Stimulated activated CD8-positive, alpha-beta memory T cell treated with anti-CD3 and anti-CD28 coated beads, Interleukin-15, amount 100 ng/mL, for 48 hours (primary cell): ENCODE measurements at regions not wholly inside any gene's neighbourhood (a gene's known extent, or its start where the extent isn't known, plus 50 kb on each side); places are given as distances from the start of the nearest gene placed in this dataset.

ENCODE experiments used
- DNase-seq, 2 donors: peaks; one replicate each; pipeline ENCODE4 v3.0.0-alpha.2; 2020; ENCODE audit warnings: low read depth in 2 of 2

DNA sequence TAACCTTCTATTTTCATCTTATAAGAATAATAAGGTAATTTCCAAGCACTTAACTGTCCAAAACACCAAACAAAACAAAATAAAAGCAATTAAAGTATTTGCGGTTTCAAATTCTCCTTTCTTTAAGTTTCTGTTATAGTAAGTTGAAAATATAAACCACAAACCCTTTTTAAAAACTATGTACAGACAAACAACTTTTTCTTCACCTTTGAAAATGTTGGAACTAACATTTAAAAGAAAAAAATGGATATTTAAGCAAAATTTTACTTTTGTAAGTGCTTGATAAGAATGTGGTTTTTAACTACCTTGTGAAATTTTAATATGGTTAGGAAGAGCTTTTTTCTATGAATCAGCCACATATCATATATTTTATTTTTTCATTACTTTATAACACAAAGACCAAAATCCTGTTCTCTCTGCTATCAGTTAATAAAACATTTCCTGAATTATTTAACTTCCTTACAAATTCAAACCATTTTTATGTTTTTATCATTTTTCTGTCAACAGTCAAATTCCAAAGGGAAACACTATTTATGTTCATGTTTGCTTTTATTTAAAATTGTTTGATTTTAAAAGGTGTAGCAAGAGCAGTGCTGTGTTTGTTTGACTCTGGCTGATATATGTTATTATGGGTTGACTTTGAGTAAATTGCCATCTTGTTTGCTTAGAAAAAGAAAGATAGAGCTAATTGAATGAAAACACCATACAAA is 554.1 kb upstream of the KLHL1 start:
- DNase-seq = no peak

DNA sequence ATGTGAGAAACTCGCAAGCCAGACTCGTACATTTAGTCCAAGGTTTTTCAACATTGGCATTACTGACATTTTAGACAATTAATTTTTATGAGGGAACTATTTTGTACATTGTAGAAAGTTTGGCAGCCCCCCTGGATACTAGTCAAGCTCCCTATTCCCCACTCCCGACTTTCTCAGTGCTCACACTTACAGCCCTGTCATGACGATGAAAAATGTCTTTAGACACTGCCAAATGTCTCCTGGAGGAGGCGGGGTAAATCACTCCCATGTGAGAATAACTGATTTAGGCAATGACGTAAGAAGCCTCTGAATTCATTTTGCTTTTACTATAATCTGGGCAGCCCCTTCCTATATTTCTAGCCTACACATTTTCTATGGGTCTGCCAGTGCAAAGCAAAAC is 535.8 kb upstream of the KLHL1 start:
- no peak for DNase-seq

DNA sequence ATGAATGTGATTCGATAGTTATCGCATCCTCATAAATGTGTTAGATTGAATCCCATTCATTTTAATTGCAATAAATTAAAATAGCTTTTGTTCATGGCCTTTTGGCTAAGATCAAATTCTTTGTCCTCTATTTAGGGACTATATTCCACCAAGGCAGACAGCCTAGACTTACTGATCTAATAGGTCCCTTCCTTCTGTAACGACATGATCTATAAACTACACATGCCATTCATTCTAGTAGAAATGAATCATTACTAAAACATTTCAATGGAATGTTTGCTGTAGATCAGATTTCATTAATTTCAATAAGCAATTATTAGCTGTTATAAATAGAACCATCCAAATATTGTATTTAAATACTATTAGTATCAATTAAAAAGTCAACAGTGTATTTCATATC is 526.6 kb upstream of the KLHL1 start:
- no peak for DNase-seq

DNA sequence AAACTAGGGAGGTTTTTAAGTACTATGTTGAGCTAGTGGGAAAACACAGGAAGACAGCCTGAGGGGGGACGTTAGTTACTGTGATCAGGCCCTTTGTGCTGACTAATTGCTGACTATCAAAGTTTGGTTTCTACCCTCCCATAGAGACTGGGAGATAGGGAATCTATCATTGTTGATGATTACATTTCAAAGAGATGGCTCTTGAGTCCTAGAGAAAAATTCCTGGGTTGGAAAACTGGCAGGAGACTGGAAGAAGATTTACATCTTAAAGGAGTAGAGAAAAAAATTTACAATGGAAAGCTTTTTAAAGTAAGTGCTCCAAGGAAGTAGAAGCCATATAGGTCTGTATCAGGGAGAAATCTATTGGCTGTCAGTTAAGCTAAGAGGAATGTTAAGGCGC is 522.0 kb upstream of the KLHL1 start:
- DNase-seq = no peak

DNA sequence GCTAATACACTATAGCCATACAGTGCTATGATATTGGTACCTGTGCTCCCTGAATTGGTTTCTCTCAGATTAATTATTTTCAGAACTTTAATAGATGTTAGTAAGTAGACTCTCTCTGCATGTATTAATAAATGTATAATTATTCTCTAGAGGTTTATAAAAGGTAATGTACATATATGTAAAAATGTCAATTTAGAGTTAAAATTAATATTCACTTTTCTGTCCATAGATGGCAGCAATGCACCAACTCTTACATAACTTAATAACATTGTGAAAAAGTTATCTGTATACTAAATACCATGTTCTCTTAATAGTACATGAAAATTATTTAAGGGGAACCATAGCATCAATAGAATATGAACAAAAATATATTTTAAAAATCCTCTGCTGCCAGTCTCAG is 515.0 kb upstream of the KLHL1 start:
- no peak for DNase-seq

DNA sequence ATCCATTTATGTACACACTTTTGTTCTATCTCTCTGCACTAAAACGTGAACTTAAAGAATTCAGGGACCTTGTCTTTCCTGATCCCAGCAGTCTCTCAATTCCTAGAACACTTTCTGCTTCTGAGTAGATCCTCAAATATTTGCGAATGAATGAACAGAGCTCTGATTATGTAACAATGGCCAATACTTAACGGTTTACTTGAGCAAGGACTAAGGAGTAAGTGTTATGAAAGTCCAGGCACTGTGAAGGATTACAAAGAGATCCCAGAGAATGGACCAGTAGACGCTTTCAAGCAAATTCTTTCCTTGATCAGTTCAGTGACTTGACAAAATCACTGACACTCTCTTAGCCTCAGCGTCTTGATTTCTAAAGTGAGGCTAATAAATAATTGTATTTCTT is 514.5 kb upstream of the KLHL1 start:
- no peak for DNase-seq

- DNase-seq = no peak
Measured at GRCh38 chr13:70619936-70620335, 511.7 kb upstream of the KLHL1 start.

DNA sequence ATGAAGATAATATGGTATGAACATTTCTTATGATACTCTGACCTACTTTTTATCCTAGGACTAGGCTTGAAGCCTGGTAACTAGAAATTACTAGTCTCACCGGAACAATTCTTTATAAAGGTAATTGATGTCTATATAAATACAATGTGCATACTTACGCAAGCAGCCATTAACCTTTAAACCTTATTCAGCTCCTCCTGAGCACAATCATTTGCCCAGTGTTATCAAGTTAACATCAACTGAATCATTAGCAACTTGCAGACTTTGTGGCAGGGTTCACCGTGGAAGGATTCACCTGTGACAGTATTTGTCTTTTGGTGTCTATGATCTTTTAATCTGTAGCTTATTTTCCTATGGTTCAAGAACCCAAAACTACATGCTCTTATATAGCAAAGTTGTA is 508.6 kb upstream of the KLHL1 start:
- DNase-seq = no peak

DNA sequence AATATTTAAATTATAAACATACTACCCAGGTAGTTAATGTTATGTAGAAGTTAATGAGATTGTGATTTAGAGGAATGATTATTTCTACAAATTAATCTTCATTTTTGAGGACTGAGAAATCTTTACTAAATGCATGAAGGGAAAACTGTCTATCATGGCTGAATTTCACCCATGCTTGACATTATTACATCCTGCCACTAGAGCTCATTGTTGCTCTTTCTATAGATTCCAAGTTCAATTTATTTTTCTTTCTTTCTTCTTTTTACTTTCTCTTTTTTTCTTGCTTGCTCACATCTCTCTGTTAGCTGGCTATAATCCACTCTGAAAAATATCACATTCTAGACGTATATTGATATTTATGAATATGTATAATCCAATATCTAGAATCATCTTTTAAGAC is 505.0 kb upstream of the KLHL1 start:
- DNase-seq = no peak

DNA sequence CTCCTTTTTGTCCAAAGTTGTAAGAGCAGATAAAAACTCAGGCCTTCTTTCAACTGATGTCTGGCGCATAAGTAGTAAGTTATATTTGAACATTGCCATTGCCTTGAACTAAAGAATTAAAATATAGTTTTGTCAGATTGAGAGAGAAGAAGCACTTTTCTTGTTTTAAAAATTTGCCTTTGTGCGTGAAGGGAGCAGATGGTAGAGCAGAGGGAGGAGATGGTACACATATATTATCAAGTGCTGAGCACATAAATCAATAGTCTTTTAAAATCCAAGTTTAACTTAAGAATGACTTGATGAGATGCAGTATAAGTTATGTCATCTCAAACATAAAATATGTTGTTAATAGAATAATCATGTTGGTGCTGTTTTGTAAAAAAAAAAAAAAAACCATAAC is 504.6 kb upstream of the KLHL1 start:
- DNase-seq = no peak

- DNase-seq = no peak
Measured at GRCh38 chr13:70604448-70604847, 496.2 kb upstream of the KLHL1 start.

DNA sequence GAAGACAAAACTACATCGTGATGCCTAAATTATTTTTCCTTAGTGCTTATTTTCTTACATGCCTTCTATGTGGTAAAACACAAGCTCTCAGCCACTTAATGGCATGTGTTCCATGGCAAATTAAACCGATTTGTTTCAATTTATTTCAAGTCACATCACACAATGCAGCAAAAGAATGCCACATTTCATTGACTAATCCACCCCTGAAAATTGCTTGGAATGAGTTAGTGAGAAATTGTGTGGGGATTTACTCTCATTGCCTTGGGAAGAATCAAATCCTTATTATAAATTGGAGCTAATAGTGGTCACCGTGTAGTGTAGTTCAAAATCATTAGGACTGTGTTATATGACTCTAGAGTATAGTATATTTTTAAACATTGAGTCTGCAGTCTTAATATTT is 485.5 kb upstream of the KLHL1 start:
- no peak for DNase-seq

DNA sequence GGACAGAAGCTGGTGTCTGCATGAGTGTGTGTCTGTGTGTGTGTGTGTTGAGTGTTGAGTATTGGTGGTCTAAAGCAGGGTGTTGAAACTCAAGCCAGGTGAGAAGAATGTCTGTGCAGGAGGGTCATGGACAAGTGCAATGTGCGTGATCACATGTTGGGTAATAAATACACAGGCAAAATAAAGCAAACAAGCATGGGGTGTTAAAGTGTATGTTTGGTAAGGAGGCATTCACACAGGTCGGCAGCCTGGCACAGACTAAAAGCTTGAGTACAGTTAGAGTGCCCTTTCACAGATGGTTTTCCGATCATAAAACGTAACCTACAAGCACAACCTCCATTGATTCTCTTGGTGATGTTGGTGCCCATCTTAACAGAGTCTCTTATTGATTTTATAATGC is 476.9 kb upstream of the KLHL1 start:
- no peak for DNase-seq

GRCh38 chr13:70580825-70581224 is 472.6 kb upstream of the KLHL1 start:
- no peak for DNase-seq

DNA sequence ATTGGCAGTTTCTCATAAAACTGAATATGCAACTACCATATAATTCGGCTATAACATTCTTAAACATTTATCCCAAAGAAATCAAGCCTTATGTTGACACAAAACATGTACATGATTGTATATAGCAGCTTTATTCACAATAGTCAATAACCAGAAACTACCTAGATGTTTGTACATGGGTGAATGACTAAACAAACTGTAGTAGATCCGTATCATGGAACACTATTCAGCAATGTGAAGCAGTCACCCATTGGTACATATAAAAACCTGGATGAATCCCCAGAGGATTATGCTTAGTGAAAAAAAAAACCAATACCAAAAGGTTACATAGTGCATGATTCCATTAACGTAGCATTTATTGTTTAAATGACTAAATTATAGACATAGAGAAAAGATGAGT is 471.7 kb upstream of the KLHL1 start:
- DNase-seq = no peak

GRCh38 chr13:70571221-70571620 is 463.0 kb upstream of the KLHL1 start:
- DNase-seq = no peak

DNA sequence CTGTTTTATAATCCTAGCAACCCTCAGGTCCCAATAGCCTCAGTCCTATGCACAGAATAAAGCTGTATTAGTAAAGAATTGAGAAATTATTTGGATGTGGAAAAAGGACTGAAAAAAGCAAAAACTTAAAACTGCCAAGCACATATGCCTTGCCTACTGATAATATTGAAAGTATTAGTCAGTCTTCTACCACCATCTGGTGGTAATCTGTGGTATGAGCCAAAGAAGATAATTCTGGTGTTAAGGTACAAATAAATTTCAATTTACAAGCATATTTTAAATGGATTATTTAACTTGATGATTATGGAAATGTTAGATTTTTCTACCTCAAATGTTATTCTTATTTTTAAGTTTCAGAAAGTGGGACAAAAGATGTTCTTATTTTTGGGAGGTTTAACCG is 460.3 kb upstream of the KLHL1 start:
- no peak for DNase-seq

- no peak for DNase-seq
Measured at GRCh38 chr13:70544706-70545105, 436.5 kb upstream of the KLHL1 start.

DNA sequence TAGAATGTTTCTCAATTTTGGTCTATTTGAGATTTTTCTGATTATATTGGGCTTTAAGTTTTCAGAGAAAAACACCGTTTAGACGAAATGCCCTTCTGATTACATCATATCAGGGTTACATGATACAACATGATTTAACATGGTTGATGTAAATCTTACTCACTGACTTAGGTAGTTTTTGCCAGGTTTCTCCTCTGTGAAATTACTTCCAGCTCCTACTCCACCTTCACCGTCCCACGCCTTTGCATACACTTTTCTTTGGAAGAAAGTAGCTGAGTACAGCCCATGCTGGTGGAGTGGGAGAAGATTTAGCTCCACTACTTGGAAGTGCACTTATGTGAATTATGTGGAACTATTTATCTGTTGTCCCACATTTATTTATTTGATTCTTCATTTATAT is 433.2 kb upstream of the KLHL1 start:
- no peak for DNase-seq

DNA sequence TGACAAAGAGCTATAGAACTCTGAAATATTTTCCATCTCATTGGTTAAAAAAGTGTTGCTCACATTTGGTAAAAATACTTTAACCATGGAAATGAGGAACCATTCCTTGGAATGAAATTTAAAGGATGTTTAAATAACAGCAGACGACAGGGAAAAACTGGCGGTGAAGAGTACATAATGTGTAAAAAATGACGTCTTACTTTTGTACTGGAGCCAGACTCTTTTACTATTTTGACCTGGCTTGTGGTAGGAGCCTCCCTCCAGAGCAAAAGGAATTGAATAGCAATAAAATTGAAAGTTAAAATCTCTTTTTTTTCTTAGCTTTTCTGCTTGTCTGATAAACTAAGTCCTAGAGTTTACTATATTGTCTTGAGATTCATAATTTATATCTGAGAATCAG is 426.2 kb upstream of the KLHL1 start:
- no peak for DNase-seq

- DNase-seq = no peak
Measured at GRCh38 chr13:70529652-70530051, 421.4 kb upstream of the KLHL1 start.

DNA sequence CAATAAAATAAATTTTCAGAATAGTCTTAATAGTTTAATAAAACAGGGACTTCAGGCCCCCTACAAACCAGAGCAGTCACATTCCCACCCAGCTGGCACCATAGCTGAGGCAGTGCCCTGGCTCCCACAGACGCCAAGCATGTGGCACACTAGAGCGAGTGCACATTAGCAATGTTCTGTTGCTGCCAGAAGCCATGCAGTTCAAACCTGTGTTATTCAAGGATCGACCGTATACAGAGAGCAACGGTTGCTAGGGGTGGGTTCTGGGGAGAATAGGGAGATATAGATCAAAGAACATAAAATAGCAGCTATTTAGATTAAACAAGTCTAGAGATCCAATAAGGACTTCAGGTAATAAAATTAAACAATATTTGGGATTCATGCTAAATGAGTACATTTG is 419.3 kb upstream of the KLHL1 start:
- DNase-seq = no peak

DNA sequence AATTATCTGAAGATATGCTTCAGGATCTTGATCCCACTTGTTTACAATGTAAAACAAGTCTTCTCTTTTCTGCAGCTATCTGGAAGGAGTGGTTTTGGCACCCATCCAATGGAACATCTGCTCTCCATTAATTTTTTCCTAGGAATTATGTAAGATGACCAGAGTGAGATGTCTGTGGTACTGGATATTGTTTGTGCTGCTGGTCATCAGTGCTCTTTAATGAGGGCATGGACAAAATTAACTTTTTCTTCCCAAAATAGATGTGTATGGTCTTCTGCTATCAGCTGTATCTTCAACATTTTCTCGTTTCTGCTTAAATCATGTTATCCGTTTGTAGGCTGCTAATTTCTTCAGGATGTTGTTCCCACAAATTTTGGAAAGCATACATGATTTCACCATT is 415.4 kb upstream of the KLHL1 start:
- DNase-seq = no peak

DNA sequence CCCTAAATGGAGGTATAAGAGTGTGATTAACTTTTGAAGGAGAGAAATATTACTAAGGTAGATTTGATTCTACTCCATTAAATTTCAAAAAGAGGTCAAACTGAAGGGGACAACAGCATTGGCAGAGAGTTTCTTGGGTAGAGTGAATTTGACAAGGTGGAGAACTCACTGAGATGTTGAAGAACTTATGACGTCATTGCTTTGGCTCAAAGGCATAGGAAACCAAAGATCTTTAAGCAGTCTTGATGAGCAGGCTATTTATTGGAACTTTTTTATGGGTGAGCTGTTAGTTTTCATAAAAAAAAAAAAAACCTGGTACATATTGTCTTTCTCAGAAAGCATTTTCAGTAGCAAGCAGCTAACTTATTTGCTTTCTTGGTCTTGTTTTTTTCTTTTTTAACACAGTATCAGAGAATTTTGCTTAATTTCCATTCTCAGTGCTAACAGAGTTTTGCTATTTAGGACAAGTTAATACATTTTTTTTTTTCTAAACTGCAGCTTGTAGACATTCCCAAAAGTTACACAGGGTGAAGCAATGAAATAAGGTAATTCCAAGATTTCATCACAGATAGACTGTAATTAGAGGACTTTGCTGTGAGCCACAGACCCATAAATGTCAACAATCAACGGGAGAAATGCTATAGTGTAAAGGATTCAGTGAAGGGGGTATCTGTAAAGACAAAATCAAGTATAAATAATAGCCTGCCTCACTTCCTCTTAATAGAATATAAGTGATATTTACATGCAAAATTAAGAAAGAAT is 412.2 kb upstream of the KLHL1 start:
- DNase-seq = no peak
